ENCODE measurements at regions not wholly inside any gene's neighbourhood (a gene's known extent, or its start where the extent isn't known, plus 50 kb on each side); places are given as distances from the start of the nearest gene placed in this dataset.
A peak's percentile ranks its signal among the peaks of the same experiment; 100 is the strongest.

- H3K4me3 ChIP-seq: no peak overlapping the region
- intact Hi-C loops (cut with micrococcal nuclease): no loop called here
- peaks cover 11% of the 10 kb centered on the region for H3K4me1 ChIP-seq
- no peak for TF ChIP-seq CTCF (IDR thresholded peaks at IDR 0.05; ENCODE audit: borderline replicate concordance)
- no peaks in the 10 kb centered on the region for H3K9me3 ChIP-seq (replicated peaks)
- H3K27me3 ChIP-seq (ENCODE audit: low read depth): peaks cover 1% of the 10 kb centered on the region
- DNase-seq: no peak
- no peak overlapping the region for H3K27ac ChIP-seq (replicated peaks)
- no peaks in the 10 kb centered on the region for H3K36me3 ChIP-seq
Measured at GRCh38 chr10:71090801-71091200, 121.6 kb upstream of the UNC5B start.

GRCh38 chr10:71092812-71093401 lies 119.5 kb upstream of the UNC5B start:
- no peak overlapping the region for H3K4me3 ChIP-seq
- intact Hi-C loops (cut with micrococcal nuclease): no loop called here
- H3K27ac ChIP-seq (replicated peaks): peak overlapping the region; percentile 8
- TF ChIP-seq CTCF (IDR thresholded peaks at IDR 0.05; ENCODE audit: borderline replicate concordance): no peak
- H3K4me1 ChIP-seq: peaks cover 11% of the 10 kb centered on the region
- no peak for DNase-seq
- H3K36me3 ChIP-seq: no peaks in the 10 kb centered on the region
- H3K27me3 ChIP-seq (ENCODE audit: low read depth): no peaks in the 10 kb centered on the region
- H3K9me3 ChIP-seq (replicated peaks): no peaks in the 10 kb centered on the region

- Histone ChIP-seq H3K9me3 (replicated peaks) (no peaks in the 10 kb centered on the region), H3K4me1 (peaks cover 11% of the 10 kb centered on the region), H3K27ac (replicated peaks) (no peak overlapping the region), H3K27me3 (ENCODE audit: low read depth) (no peaks in the 10 kb centered on the region), H3K4me3 (no peak overlapping the region), H3K36me3 (no peaks in the 10 kb centered on the region)
- no peak for TF ChIP-seq CTCF (IDR thresholded peaks at IDR 0.05; ENCODE audit: borderline replicate concordance)
- DNase-seq: no peak
- intact Hi-C loops (cut with micrococcal nuclease): no loop called here
Measured at GRCh38 chr10:71093531-71093930, 118.8 kb upstream of the UNC5B start.

GRCh38 chr10:71094712-71095390 lies 117.5 kb upstream of the UNC5B start:
- H3K27ac ChIP-seq (replicated peaks): no peak overlapping the region
- DNase-seq: no peak
- intact Hi-C loops (cut with micrococcal nuclease): no loop called here
- H3K4me1 ChIP-seq: peaks cover 11% of the 10 kb centered on the region
- no peaks in the 10 kb centered on the region for H3K36me3 ChIP-seq
- H3K27me3 ChIP-seq (ENCODE audit: low read depth): no peaks in the 10 kb centered on the region
- no peak for TF ChIP-seq CTCF (IDR thresholded peaks at IDR 0.05; ENCODE audit: borderline replicate concordance)
- no peak overlapping the region for H3K4me3 ChIP-seq
- no peaks in the 10 kb centered on the region for H3K9me3 ChIP-seq (replicated peaks)

- H3K4me3 ChIP-seq: no peak overlapping the region
- no peak overlapping the region for H3K27ac ChIP-seq (replicated peaks)
- no peaks in the 10 kb centered on the region for H3K36me3 ChIP-seq
- H3K4me1 ChIP-seq: no peaks in the 10 kb centered on the region
- H3K9me3 ChIP-seq (replicated peaks): no peaks in the 10 kb centered on the region
- no peak for TF ChIP-seq CTCF (IDR thresholded peaks at IDR 0.05; ENCODE audit: borderline replicate concordance)
- no peaks in the 10 kb centered on the region for H3K27me3 ChIP-seq (ENCODE audit: low read depth)
- intact Hi-C loops (cut with micrococcal nuclease): no loop called here
- DNase-seq: no peak
Measured at GRCh38 chr10:71099731-71100361, 112.5 kb upstream of the UNC5B start.
